ENCODE measurements at regions not wholly inside any gene's neighbourhood (a gene's known extent, or its start where the extent isn't known, plus 50 kb on each side); places are given as distances from the start of the nearest gene placed in this dataset.
A peak's percentile ranks its signal among the peaks of the same experiment; 100 is the strongest.

- peak; percentile 8 for TF ChIP-seq CTCF (IDR thresholded peaks at IDR 0.05; ENCODE audit: low read depth, low read length, missing control alignments)
- no peak for DNase-seq
- Histone ChIP-seq H3K36me3 (replicated peaks) (no peaks in the 10 kb centered on the region), H3K27me3 (replicated peaks) (no peaks in the 10 kb centered on the region), H3K27ac (no peak overlapping the region), H3K4me3 (ENCODE audit: low read depth, low read length) (no peak overlapping the region)
- in situ Hi-C loops (cut with HindIII; ENCODE audit: low pct_ligation_motif_present, low sequenced_read_pairs), result no loop called here
Measured at GRCh38 chr13:81540777-81541176, 1199.9 kb upstream of the SPRY2 start.

- TF ChIP-seq CTCF (IDR thresholded peaks at IDR 0.05; ENCODE audit: low read depth, low read length, missing control alignments), result no peak
- no peak overlapping the region for H3K27ac ChIP-seq
- in situ Hi-C loops (cut with HindIII; ENCODE audit: low pct_ligation_motif_present, low sequenced_read_pairs), result no loop called here
- DNase-seq, result no peak
- no peaks in the 10 kb centered on the region for H3K27me3 ChIP-seq (replicated peaks)
- H3K4me3 ChIP-seq (ENCODE audit: low read depth, low read length), result no peak overlapping the region
- H3K36me3 ChIP-seq (replicated peaks), result no peaks in the 10 kb centered on the region
Measured at GRCh38 chr13:81539643-81540150, 1198.8 kb upstream of the SPRY2 start.

- H3K36me3 ChIP-seq (replicated peaks), result no peaks in the 10 kb centered on the region
- H3K4me3 ChIP-seq (ENCODE audit: low read depth, low read length), result no peak overlapping the region
- TF ChIP-seq CTCF (IDR thresholded peaks at IDR 0.05; ENCODE audit: low read depth, low read length, missing control alignments), result no peak
- no peak for DNase-seq
- no peaks in the 10 kb centered on the region for H3K27me3 ChIP-seq (replicated peaks)
- in situ Hi-C loops (cut with HindIII; ENCODE audit: low pct_ligation_motif_present, low sequenced_read_pairs), result no loop called here
- no peak overlapping the region for H3K27ac ChIP-seq
Measured at GRCh38 chr13:81498969-81499368, 1158.0 kb upstream of the SPRY2 start.

GRCh38 chr13:81493144-81493543 is 1152.2 kb upstream of the SPRY2 start:
- in situ Hi-C loops (cut with HindIII; ENCODE audit: low pct_ligation_motif_present, low sequenced_read_pairs), result no loop called here
- H3K27ac ChIP-seq, result no peak overlapping the region
- no peaks in the 10 kb centered on the region for H3K36me3 ChIP-seq (replicated peaks)
- H3K4me3 ChIP-seq (ENCODE audit: low read depth, low read length), result no peak overlapping the region
- H3K27me3 ChIP-seq (replicated peaks), result no peaks in the 10 kb centered on the region
- DNase-seq, result no peak
- TF ChIP-seq CTCF (IDR thresholded peaks at IDR 0.05; ENCODE audit: low read depth, low read length, missing control alignments), result no peak

- Histone ChIP-seq H3K4me3 (ENCODE audit: low read depth, low read length) (no peak overlapping the region), H3K36me3 (replicated peaks) (no peaks in the 10 kb centered on the region), H3K27ac (no peak overlapping the region), H3K27me3 (replicated peaks) (no peaks in the 10 kb centered on the region)
- DNase-seq, result no peak
- in situ Hi-C loops (cut with HindIII; ENCODE audit: low pct_ligation_motif_present, low sequenced_read_pairs), result no loop called here
- TF ChIP-seq CTCF (IDR thresholded peaks at IDR 0.05; ENCODE audit: low read depth, low read length, missing control alignments), result no peak
Measured at GRCh38 chr13:81492449-81492848, 1151.5 kb upstream of the SPRY2 start.

- no peaks in the 10 kb centered on the region for H3K36me3 ChIP-seq (replicated peaks)
- H3K4me3 ChIP-seq (ENCODE audit: low read depth, low read length), result no peak overlapping the region
- TF ChIP-seq CTCF (IDR thresholded peaks at IDR 0.05; ENCODE audit: low read depth, low read length, missing control alignments), result no peak
- no peak for DNase-seq
- in situ Hi-C loops (cut with HindIII; ENCODE audit: low pct_ligation_motif_present, low sequenced_read_pairs), result no loop called here
- H3K27me3 ChIP-seq (replicated peaks), result no peaks in the 10 kb centered on the region
- H3K27ac ChIP-seq, result no peak overlapping the region
Measured at GRCh38 chr13:81488021-81488420, 1147.1 kb upstream of the SPRY2 start.
